Activated CD4-positive, alpha-beta T cell treated with anti-CD3 and anti-CD28 coated beads, Interleukin-2, amount 50 U/mL, for 48 hours (primary cell): ENCODE measurements at regions not wholly inside any gene's neighbourhood (a gene's known extent, or its start where the extent isn't known, plus 50 kb on each side); places are given as distances from the start of the nearest gene placed in this dataset.
"Not testable (repeated sequence)": the region's sequence is repeated elsewhere in the genome, so short reads cannot be mapped to it uniquely, and the experiment has no call there.

Experiments
- DNase-seq, 2 experiments: peaks; one replicate each; pipeline ENCODE4 v3.0.0-alpha.2; 2020

GRCh38 chr12:71299541-71300376, 139.8 kb upstream of the LGR5 start:
- DNase-seq = no peak

GRCh38 chr12:71297930-71298329, 140.1 kb upstream of the TSPAN8 start:
- DNase-seq = no peak

DNA sequence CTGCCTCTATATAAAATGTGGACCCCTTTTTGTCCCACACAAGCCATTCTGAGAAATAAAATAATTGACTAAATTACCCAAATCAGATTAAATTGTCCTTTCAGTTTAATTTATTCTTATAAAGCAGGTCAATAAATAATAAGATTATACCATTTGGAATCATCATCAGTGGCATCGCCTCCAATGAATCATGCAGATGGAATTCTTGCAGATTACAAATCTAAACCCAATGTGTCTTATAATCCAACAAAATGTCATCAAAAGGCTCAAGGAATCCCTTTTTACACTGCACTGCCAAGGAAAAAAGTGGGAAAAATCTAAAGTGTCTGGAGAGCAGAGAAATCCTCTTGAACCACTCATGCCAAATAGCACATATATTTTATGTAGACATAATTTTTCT, 138.2 kb upstream of the TSPAN8 start:
- no peak for DNase-seq

GRCh38 chr12:71291746-71292145, 133.9 kb upstream of the TSPAN8 start:
- no peak for DNase-seq

DNA sequence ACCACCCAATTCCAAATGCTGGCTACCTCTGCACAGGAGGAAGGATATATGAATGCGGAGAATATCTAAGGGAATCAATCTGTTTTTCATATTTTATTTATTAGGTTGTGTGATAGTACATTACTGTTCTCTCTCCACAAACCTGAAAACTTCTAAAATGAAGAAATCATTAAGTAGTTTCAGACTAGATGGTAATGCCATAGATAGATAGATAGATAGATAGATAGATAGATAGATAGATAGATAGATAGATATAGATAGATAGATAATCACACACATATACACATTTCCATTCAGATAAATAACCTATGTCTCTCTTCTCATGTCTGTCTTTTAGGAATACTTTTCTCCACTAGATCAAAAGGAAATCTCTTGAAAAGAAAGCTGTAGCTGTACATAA, 126.1 kb upstream of the TSPAN8 start:
- DNase-seq = no peak

- DNase-seq = no peak
Measured at GRCh38 chr12:71282925-71283324, 125.1 kb upstream of the TSPAN8 start.

DNA sequence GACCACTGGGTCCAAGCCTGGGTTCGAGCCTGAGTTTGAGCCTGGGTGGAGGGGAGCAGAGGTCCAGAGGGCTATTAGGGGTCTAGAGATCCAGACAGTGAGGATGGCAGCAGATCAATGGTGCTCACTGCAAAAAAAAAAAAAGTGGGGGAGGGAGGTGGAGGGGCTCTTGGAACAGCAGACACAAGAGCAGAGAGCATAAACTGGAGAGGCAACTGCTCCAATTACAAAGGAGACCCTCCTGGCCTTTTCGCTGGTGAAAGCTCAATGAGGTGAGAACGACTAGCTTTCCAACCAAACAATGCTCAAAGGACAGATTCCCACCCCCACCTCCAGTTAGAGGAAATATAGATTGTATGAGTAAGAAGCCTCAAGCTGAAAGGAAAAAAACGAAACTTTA, 124.2 kb upstream of the TSPAN8 start:
- no peak for DNase-seq

DNA sequence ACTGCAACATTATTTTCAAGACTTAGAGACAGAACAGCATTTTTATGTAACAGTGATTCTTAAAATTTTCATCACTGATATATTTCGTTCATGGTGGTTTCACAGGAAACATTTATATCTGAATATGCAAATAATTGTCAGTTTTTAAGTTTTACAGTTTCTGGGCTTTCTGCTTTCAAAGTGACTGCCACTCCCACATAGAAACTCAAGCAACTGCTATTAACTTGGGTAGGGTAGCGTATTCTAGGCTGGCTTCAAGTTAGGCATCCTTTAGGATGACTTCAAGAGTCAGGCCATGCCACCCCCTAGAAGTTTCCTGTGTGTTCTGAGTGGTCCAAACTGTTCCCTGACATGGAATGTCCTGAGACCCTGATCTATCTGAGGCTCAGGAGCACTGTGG, 123.6 kb upstream of the TSPAN8 start:
- no peak for DNase-seq

DNA sequence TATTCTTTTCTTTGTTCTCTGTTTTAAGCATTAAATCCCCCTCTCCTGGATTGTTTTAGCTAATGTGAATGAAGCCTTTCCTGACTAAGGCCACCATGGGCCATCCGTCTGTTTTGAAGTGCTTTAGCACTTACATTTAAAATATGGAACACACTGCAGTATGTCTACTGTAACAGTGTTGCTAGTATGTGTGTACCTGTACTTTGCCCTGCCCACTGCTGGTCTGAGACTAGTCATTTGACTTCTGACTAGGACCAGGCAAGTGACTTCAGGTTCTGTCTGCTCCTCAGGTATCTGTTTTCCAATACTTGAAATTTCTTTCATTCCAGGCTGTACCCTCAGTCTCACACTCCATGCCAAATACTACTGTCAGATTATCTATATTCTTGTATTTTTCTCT, 120.1 kb upstream of the TSPAN8 start:
- no peak for DNase-seq

DNA sequence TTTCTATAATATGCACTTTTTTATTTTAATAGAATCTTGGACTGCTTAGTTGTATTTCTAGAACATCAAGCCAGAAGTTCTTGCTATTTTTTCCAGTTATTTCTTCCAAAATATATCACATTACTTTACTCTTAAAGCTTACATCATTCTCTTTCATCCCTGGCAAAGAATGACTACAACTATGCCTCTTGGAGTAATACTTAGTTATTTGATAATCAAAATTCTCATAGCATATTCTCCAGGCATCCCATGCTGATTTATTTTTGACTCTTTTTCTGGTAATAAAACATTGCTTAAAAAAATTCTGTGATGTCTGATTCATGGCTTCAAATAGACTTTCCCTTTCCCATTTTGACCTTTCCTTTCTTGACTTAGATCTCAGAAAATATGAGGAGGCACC, 118.7 kb upstream of the TSPAN8 start:
- DNase-seq = no peak

DNA sequence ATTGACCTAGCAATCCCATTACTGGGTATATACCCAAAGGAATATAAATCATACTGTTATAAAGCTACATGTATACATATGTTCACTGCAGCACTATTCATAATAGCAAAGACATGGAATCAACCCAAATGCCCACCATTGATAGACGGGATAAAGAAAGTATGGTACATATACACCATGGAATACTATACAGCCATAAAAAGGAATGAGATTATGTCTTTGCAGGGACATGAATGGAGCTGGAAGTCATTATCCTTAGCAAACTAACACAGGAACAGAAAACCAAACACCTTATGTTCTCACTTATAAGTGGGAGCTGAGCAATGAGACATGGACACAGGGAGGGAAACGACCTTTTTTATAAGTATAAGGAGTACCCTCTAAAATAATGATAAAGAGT, 113.0 kb upstream of the TSPAN8 start:
- DNase-seq = not testable (repeated sequence)

GRCh38 chr12:71270057-71270456, 112.3 kb upstream of the TSPAN8 start:
- no peak for DNase-seq

GRCh38 chr12:71269281-71269598, 111.4 kb upstream of the TSPAN8 start:
- no peak for DNase-seq

GRCh38 chr12:71268598-71269280, 110.9 kb upstream of the TSPAN8 start:
- no peak for DNase-seq

- no peak for DNase-seq
Measured at GRCh38 chr12:71266606-71267005, 108.8 kb upstream of the TSPAN8 start.

DNA sequence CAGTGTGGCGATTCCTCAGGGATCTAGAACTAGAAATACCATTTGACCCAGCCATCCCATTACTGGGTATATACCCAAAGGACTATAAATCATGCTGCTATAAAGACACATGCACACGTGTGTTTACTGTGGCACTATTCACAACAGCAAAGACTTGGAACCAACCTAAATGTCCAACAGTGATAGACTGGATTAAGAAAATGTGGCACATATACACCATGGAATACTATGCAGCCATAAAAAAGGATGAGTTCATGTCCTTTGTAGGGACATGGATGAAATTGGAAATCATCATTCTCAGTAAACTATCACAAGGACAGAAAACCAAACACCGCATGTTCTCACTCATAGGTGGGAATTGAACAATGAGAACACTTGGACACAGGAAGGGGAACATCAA, 107.9 kb upstream of the TSPAN8 start:
- not testable (repeated sequence) for DNase-seq

DNA sequence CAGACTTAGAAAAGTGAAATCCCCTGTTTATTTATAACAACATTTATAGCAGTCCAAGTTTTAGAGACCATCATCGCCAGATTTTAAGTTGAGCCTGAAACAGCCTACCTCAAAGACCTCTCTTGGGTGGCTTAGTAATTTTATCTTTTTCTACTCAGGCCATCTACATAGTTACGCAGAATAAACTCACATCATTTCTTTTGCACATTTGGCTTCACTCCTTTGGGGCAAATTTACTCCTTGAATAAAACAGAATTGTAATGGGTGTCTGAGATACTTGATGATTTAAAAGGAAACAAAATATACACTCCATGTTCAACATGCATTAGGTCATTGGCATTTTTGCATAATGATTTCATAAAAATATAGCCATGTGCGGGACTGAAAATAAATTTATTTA, 104.7 kb upstream of the TSPAN8 start:
- no peak for DNase-seq

- DNase-seq = no peak
Measured at GRCh38 chr12:71252473-71252872, 94.7 kb upstream of the TSPAN8 start.

DNA sequence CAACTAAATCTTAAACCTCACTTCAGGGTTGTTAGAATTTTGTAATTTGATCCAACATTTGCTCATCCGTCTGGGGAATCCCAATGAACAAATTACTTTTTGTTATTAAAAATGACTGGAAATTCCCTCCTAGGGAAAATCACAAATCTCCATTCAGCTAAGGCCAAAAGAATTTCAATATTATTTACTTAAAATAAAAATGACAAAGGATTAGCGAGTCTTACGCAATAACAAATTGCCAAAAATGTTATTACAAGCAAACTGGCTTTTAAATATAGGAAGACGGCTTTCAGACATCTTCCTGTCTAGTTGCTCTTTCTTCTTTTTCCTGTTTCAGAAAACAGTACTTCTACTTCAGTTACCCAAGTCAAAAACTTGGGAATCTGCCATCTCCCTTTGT, 92.4 kb upstream of the TSPAN8 start:
- DNase-seq = no peak

GRCh38 chr12:71243370-71243769, 85.6 kb upstream of the TSPAN8 start:
- no peak for DNase-seq

DNA sequence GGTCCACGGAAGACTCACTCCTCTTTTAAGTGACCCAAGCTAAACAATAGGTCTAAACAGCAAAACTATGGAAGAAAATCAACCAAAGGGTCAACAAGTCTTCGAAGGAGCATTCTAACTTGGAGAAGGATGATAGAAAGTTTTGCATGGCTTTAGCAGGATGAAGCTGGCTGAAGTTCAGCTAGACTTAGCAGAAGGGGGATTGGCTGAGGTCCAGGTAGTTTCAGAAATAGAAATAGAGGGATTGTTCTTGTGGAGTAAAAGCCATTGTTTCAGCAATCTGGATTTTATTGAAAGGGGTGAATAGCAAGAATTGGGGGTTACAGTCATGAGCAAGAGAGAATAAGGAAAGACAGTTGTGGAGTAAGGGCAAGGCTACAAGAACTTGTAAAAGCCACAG, 84.7 kb upstream of the TSPAN8 start:
- DNase-seq = no peak

GRCh38 chr12:71240946-71241345, 83.1 kb upstream of the TSPAN8 start:
- DNase-seq = no peak

- no peak for DNase-seq
Measured at GRCh38 chr12:71239731-71240130, 81.9 kb upstream of the TSPAN8 start.

- DNase-seq = no peak
Measured at GRCh38 chr12:71237128-71237527, 79.3 kb upstream of the TSPAN8 start.

DNA sequence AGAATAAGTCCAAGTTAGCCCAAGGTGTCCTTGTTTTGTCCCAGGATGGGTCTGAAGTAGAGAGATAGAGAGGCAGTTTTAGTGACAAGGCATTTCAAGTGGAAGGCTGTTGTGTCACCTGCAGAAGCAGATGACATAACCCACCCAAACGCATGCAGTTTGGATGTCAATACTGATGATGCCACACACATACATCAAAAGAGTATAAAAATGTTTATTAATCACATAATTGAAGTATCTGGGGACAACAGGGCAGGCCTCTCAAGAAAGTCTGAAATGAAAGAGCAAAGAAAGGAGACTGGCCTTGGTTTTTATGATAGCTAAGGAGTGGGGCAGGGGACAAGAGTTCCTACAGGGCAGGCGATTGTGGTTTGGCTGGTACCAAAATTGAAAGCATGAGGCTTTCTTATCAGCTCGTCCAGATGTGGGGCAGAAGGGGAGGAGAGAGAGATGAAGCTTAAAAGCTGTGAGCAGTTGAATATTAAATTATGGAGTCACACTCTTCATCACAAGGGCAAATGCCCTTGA, 78.4 kb upstream of the TSPAN8 start:
- DNase-seq = no peak
